H1 (cell line): ENCODE measurements at regions not wholly inside any gene's neighbourhood (a gene's known extent, or its start where the extent isn't known, plus 50 kb on each side); places are given as distances from the start of the nearest gene placed in this dataset.

Experiments
- CTCF ChIP-seq, 3 experiments: IDR thresholded peaks; 1 replicate in 2 of 3; 2 replicates in 1 of 3; pipeline versions ENCODE4 v1.5.1 to v1.6.1; 2011; ENCODE audit warnings: low read length in 3 of 3, mild to moderate bottlenecking in 3 of 3, inconsistent platforms in 2 of 3, low read depth in 1 of 3, moderate library complexity in 1 of 3; ENCODE audit not compliant: insufficient read depth in 1 of 3; ENCODE audit errors: control extremely low read depth in 1 of 3
- EGR1 ChIP-seq: IDR thresholded peaks from 2 replicates; pipeline ENCODE4 v1.6.1; 2011; ENCODE audit warnings: low read depth, low read length, borderline replicate concordance
- KDM1A ChIP-seq: fragments of 200-600, 300-600 bp; sonication (generic); IDR thresholded peaks from 2 replicates; pipeline ENCODE4 v1.7.1; 2016; ENCODE audit warnings: mild to moderate bottlenecking, low read length, borderline replicate concordance
- NRF1 ChIP-seq: IDR thresholded peaks from 2 replicates; pipeline ENCODE4 v1.6.1; 2011; ENCODE audit warnings: mild to moderate bottlenecking, low read depth, low read length, improper control_type of control experiment
- RFX5 ChIP-seq: IDR thresholded peaks from 2 replicates; pipeline ENCODE4 v1.6.1; 2011; ENCODE audit warnings: low read depth, low read length, improper control_type of control experiment, borderline replicate concordance
- USF2 ChIP-seq: IDR thresholded peaks from 2 replicates; pipeline ENCODE4 v1.6.1; 2011; ENCODE audit warnings: low read length, improper control_type of control experiment

DNA sequence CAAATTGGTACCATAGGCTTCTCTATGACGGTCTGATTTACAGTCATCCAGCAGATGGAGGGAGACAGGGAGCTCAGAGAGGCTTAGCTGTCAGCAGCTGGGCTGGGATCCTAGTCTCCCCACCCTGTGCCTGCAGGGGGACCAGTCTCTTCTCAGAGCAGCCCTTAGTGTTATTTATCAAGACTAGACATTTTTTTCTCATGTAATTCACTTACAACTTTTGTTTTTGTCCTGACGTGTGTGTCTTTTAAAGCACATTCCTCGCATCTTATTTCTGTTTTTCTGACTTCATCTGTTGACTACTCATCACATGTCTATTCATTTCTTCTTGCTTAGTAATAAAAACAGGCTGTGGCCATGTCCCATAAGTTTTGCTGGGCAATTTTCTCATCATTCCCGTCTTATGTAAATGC lies 116.1 kb downstream of the KLF13 start:
- TF ChIP-seq EGR1, result no peak
- TF ChIP-seq NRF1, result no peak
- no peak for TF ChIP-seq USF2
- TF ChIP-seq KDM1A, result no peak
- no peak for TF ChIP-seq RFX5
- peak; percentile 29 to 51 (median 36) for TF ChIP-seq CTCF (IDR thresholded peaks at IDR 0.05; ENCODE audit: control extremely low read depth in 1 of 3, insufficient read depth in 1 of 3, low read depth in 1 of 3, low read length in 3 of 3)
